ENCODE measurements at regions not wholly inside any gene's neighbourhood (a gene's known extent, or its start where the extent isn't known, plus 50 kb on each side); places are given as distances from the start of the nearest gene placed in this dataset.

DNA sequence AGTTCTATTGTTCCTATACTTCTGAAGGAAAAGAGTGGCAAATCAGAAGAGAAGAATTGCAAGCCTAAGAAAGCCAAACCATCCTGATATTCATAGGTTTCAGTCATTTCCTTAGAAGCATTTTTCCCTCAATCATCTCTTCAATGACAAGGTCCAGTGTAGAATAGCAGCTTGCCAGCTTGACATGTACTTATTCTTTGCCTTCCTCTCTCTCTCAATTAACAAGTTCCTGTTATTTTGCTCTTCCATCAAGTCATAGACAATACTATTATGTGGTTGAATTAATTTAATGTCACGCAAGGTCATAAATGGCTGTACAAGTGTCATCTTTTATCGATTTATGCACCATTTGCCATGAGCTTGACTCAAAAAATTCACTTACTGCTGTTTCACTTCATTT lies 216.3 kb upstream of the MBL2 start:
- Histone ChIP-seq H3K36me3 (ENCODE audit: control insufficient read depth, insufficient read depth, low read length) (no peaks in the 10 kb centered on the region), H3K4me1 (ENCODE audit: control insufficient read depth, insufficient read depth, low read length) (no peaks in the 10 kb centered on the region), H3K27ac (ENCODE audit: low read length) (no peak overlapping the region), H3K27me3 (ENCODE audit: control insufficient read depth, insufficient read depth, low read length) (no peaks in the 10 kb centered on the region), H3K9me3 (replicated peaks; ENCODE audit: control insufficient read depth, low read depth, low read length) (no peaks in the 10 kb centered on the region), H3K4me3 (ENCODE audit: low read length) (no peak overlapping the region)
- no peak for DNase-seq
- WGBS (ENCODE audit: insufficient coverage), result no CpG with 5 or more reads among the region's 2 CpGs

DNA sequence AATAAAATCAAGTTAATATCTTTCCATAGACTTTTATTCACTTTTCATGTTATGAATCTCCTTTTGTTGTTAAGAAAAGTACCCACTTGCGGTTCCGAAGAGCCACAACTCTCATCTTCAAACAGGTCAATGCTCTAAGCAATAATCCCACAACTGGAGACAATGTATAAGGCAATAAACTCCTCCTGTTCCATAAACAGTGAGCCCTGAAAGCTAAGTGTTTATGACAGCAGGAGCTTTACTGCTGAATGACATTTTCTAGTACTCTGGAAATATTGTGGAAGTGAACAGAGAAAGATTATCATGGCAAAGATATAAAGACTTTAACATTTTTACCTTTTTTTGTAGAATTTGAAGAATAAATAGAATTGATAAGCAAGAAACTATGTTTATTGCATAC lies 213.5 kb upstream of the MBL2 start:
- Histone ChIP-seq H3K36me3 (ENCODE audit: control insufficient read depth, insufficient read depth, low read length) (no peaks in the 10 kb centered on the region), H3K9me3 (replicated peaks; ENCODE audit: control insufficient read depth, low read depth, low read length) (no peaks in the 10 kb centered on the region), H3K27ac (ENCODE audit: low read length) (no peak overlapping the region), H3K4me1 (ENCODE audit: control insufficient read depth, insufficient read depth, low read length) (no peaks in the 10 kb centered on the region), H3K27me3 (ENCODE audit: control insufficient read depth, insufficient read depth, low read length) (no peaks in the 10 kb centered on the region), H3K4me3 (ENCODE audit: low read length) (no peak overlapping the region)
- DNase-seq, result no peak
- whole genome bisulfite sequencing (ENCODE audit: insufficient coverage), result no CpG with 5 or more reads among the region's 2 CpGs

DNA sequence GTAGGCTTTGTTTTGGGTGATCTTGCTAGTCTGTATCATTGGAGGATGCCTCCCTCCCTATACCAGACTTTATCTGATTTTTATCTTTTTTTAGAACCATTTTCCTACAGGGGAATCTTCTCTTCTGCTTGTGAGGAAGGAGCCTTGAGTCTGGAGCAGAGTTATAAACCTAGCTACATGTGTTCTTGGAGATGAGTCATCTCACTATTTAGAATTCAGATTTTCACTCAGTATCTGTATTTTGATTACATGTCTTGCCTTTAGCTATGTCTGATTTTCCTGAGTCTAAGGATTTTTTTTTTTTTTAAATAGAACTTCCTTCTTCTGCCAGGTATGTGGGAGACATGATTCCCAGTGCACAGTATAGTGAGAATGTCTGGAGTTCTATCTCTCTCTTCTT lies 211.6 kb upstream of the MBL2 start:
- no peaks in the 10 kb centered on the region for H3K27me3 ChIP-seq (ENCODE audit: control insufficient read depth, insufficient read depth, low read length)
- H3K4me3 ChIP-seq (ENCODE audit: low read length), result no peak overlapping the region
- no peaks in the 10 kb centered on the region for H3K4me1 ChIP-seq (ENCODE audit: control insufficient read depth, insufficient read depth, low read length)

DNA sequence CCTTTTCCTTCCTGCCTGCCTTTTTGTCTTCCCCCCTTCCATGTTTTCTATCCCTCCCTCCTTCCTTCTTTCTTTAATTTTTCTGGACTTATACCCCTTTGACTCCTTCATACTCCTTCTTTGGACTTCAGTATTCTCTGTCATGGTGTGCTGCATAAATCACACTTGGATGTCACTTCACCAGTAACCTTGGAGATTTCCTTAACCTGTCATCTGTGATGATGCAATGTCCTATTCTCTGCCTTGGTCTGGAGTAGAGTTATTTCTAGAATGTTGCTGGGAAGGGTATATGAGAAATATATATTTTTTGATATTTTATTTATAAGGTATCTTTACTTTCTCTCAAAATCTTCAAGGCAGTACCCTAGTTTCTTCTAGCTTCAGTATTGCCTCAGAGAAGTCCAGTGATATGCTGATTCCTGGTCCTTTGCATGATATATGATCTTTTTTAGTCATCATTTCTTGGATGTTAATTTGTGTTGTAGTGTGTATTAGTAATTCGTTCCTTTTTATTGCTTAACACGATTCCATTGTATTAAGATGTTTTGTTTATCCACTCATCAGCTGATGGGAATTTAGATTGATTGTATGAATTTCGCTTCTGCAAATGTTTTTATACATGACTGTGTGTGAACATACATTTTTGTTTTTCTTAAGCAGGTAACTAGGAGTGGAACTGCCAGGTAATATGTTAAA lies 206.9 kb upstream of the MBL2 start:
- H3K4me3 ChIP-seq (ENCODE audit: low read length), result no peak overlapping the region
- DNase-seq, result no peak
- no peaks in the 10 kb centered on the region for H3K27me3 ChIP-seq (ENCODE audit: control insufficient read depth, insufficient read depth, low read length)
- WGBS (ENCODE audit: insufficient coverage), result no CpG with 5 or more reads among the region's 3 CpGs
- H3K4me1 ChIP-seq (ENCODE audit: control insufficient read depth, insufficient read depth, low read length), result no peaks in the 10 kb centered on the region
- H3K36me3 ChIP-seq (ENCODE audit: control insufficient read depth, insufficient read depth, low read length), result no peaks in the 10 kb centered on the region
- no peak overlapping the region for H3K27ac ChIP-seq (ENCODE audit: low read length)
- H3K9me3 ChIP-seq (replicated peaks; ENCODE audit: control insufficient read depth, low read depth, low read length), result no peaks in the 10 kb centered on the region

More for the DNA sequence above, 211.6 kb upstream of the MBL2 start:
- no peak for DNase-seq
- Histone ChIP-seq H3K36me3 (ENCODE audit: control insufficient read depth, insufficient read depth, low read length) (no peaks in the 10 kb centered on the region), H3K27ac (ENCODE audit: low read length) (no peak overlapping the region), H3K9me3 (replicated peaks; ENCODE audit: control insufficient read depth, low read depth, low read length) (no peaks in the 10 kb centered on the region)

DNA sequence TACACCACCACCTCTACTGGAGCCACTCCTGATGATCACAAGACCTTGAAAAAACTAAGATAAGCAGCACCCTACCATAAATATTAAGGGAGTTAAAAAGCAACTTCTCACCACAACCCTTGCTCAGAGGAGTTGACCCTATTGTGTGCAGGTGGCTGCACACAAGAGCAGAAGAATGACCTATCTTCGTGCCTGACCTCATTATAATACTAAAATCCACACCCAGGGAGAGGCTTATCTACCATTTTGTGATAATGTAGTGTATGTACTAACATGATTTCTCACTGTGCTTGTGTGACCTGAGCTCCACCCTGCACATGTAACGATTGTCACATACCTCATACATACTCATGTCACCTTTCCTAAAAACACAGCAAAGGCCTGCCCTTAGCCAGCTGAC lies 205.0 kb upstream of the MBL2 start:
- no peak for DNase-seq
- Histone ChIP-seq H3K27me3 (ENCODE audit: control insufficient read depth, insufficient read depth, low read length) (no peaks in the 10 kb centered on the region), H3K27ac (ENCODE audit: low read length) (no peak overlapping the region), H3K36me3 (ENCODE audit: control insufficient read depth, insufficient read depth, low read length) (no peaks in the 10 kb centered on the region), H3K4me3 (ENCODE audit: low read length) (no peak overlapping the region), H3K9me3 (replicated peaks; ENCODE audit: control insufficient read depth, low read depth, low read length) (no peaks in the 10 kb centered on the region), H3K4me1 (ENCODE audit: control insufficient read depth, insufficient read depth, low read length) (no peaks in the 10 kb centered on the region)
- WGBS (ENCODE audit: insufficient coverage), result no CpG with 5 or more reads among the region's 2 CpGs

DNA sequence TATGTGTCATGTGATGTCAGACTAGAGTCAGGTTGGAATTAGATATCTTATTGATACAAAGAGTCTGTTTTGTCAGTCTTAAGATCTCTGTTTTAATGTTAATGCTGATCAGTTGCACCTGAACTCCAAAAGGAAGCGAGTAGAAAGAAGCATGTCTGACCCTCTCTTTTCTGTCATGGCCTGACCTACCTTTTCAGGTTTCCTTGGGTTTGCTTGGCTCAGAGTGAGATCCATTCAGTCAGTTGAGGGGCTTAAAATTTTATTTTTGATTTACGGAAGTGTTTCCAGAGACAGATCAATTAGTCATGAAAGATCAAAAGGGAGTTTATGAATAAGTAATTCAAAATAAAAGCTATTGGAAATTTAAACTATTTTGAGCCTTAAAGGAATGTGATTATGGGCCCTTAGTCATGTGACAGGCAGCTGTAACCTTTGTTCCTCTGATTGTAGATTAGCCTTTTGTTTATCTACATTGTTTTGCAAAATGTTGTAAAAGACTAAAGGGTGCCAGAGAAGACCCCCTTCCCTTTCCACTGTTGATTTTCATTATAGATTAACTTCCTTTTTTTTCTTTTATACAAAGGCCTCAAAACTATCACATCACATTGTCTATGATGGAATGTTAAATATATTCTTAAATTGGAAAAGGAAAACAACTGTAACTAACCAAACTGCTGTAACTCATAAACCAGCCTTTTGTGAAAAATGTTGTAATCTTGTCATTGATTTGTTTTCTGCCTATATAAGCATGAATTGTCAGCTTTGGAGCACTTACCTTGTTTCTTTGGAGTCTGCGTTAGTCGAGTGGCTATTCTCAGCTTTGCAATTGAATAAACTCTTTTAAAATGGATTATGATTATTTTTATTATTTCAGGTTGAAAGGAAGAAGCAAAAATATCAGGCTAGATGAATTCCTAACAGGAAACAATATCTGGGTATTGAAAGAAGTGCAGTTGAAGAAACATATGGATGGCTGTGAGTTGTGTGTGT lies 195.5 kb upstream of the MBL2 start:
- Histone ChIP-seq H3K9me3 (replicated peaks; ENCODE audit: control insufficient read depth, low read depth, low read length) (no peaks in the 10 kb centered on the region), H3K27ac (ENCODE audit: low read length) (no peak overlapping the region), H3K4me1 (ENCODE audit: control insufficient read depth, insufficient read depth, low read length) (no peaks in the 10 kb centered on the region), H3K4me3 (ENCODE audit: low read length) (no peak overlapping the region), H3K27me3 (ENCODE audit: control insufficient read depth, insufficient read depth, low read length) (no peaks in the 10 kb centered on the region), H3K36me3 (ENCODE audit: control insufficient read depth, insufficient read depth, low read length) (no peaks in the 10 kb centered on the region)
- WGBS (ENCODE audit: insufficient coverage), result 83% methylated on average over 2 of the region's 4 CpGs
- no peak for DNase-seq

DNA sequence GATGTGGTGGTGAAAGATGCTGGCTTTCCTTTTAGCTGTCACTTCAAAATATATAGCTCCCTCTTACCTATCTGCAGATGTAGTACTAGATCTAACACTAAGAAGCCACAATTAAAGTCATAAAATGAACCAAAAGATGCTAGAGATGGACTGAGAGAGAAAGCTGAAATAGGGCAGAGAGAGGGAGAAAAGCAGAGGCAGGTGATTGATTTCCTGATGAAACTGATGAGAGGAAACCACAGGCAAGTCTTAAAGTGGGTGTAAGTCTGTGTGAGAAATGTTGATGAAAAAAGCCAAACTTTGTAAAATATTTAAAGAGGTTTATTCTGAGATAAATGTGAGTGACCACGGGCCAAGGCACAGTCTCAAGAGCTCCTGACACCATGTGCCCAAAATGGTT lies 194.3 kb upstream of the MBL2 start:
- H3K27me3 ChIP-seq (ENCODE audit: control insufficient read depth, insufficient read depth, low read length), result no peaks in the 10 kb centered on the region
- no peaks in the 10 kb centered on the region for H3K4me1 ChIP-seq (ENCODE audit: control insufficient read depth, insufficient read depth, low read length)
- H3K36me3 ChIP-seq (ENCODE audit: control insufficient read depth, insufficient read depth, low read length), result no peaks in the 10 kb centered on the region
- no peaks in the 10 kb centered on the region for H3K9me3 ChIP-seq (replicated peaks; ENCODE audit: control insufficient read depth, low read depth, low read length)
- WGBS (ENCODE audit: insufficient coverage), result 83% methylated on average over 1 of the region's 1 CpG
- H3K27ac ChIP-seq (ENCODE audit: low read length), result no peak overlapping the region
- no peak overlapping the region for H3K4me3 ChIP-seq (ENCODE audit: low read length)
- DNase-seq, result no peak

DNA sequence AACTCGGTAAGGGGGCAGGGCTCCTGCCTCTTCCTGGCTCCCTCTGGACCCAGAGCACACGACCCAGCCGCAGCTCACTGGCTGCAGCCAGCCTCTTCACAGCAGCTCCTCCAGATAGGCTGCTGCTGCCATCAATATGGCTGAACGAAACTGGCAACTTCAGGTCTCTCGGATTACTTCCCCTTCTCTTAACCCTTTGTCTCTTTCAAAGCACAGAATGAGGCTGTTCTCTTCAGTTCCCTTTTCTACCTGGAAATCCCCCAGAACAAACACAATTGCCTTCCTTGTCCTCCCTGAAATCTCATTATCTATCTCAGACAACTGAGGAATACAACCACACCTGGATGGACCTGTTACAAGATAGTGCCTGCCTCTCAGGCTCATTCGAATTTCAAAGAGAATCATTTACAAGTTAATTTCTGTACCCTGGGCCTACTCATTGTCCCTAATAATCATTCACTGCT lies 193.4 kb upstream of the MBL2 start:
- 11% methylated on average over 5 of the region's 6 CpGs for WGBS (ENCODE audit: insufficient coverage)
- DNase-seq, result no peak
- Histone ChIP-seq H3K27ac (ENCODE audit: low read length) (no peak overlapping the region), H3K4me1 (ENCODE audit: control insufficient read depth, insufficient read depth, low read length) (no peaks in the 10 kb centered on the region), H3K4me3 (ENCODE audit: low read length) (no peak overlapping the region), H3K36me3 (ENCODE audit: control insufficient read depth, insufficient read depth, low read length) (no peaks in the 10 kb centered on the region), H3K27me3 (ENCODE audit: control insufficient read depth, insufficient read depth, low read length) (no peaks in the 10 kb centered on the region), H3K9me3 (replicated peaks; ENCODE audit: control insufficient read depth, low read depth, low read length) (no peaks in the 10 kb centered on the region)

DNA sequence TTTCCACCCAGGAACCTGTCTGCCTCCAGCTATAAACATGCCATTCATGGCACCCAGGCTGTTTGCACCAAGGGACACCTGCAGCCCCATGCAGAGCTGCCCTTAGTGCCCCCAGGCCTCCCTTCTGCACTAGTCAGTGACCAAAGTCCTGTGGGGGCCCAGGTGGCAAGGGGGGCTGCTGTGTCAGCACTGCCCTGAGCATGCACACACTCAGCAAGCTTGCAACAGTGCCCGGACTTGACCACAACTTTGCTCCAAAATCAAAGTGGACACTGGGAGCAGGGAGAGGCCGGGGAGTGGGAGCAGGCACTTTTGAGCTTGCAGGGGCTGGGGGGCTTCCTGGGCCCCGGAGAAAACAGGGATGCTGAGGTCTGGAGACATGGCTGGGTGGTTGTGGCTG lies 192.9 kb upstream of the MBL2 start:
- H3K4me3 ChIP-seq (ENCODE audit: low read length), result no peak overlapping the region
- H3K36me3 ChIP-seq (ENCODE audit: control insufficient read depth, insufficient read depth, low read length), result no peaks in the 10 kb centered on the region
- WGBS (ENCODE audit: insufficient coverage), result 86% methylated on average over 3 of the region's 3 CpGs
- H3K4me1 ChIP-seq (ENCODE audit: control insufficient read depth, insufficient read depth, low read length), result no peaks in the 10 kb centered on the region
- H3K27me3 ChIP-seq (ENCODE audit: control insufficient read depth, insufficient read depth, low read length), result no peaks in the 10 kb centered on the region
- DNase-seq, result no peak
- H3K27ac ChIP-seq (ENCODE audit: low read length), result no peak overlapping the region
- no peaks in the 10 kb centered on the region for H3K9me3 ChIP-seq (replicated peaks; ENCODE audit: control insufficient read depth, low read depth, low read length)

DNA sequence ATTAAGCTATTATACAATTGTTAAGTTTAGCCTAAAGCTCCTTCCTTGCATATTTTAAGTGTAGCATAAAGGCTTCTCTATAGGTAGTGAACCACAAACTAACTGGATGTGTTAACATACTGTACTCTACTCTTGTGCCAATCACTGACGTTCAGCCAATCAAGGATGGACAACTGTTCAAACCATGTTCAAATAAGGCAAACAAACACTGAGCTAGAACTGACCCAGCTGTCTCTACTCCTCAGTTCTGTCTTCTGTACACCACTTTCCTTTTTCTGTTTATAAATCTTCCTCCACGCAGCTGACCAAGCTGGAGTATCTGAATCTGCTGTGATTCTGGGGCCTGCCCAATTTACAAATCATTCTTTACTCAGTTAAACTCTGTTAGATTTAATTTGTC lies 188.7 kb upstream of the MBL2 start:
- Histone ChIP-seq H3K36me3 (ENCODE audit: control insufficient read depth, insufficient read depth, low read length) (no peaks in the 10 kb centered on the region), H3K4me3 (ENCODE audit: low read length) (no peak overlapping the region), H3K27me3 (ENCODE audit: control insufficient read depth, insufficient read depth, low read length) (no peaks in the 10 kb centered on the region), H3K27ac (ENCODE audit: low read length) (no peak overlapping the region), H3K9me3 (replicated peaks; ENCODE audit: control insufficient read depth, low read depth, low read length) (no peaks in the 10 kb centered on the region), H3K4me1 (ENCODE audit: control insufficient read depth, insufficient read depth, low read length) (no peaks in the 10 kb centered on the region)
- WGBS (ENCODE audit: insufficient coverage), result 60% methylated on average over 1 of the region's 2 CpGs
- DNase-seq, result peak; percentile 21

All from muscle of leg (tissue), 3 donors.